Sigmoid colon (tissue), 4 donors: ENCODE measurements at regions not wholly inside any gene's neighbourhood (a gene's known extent, or its start where the extent isn't known, plus 50 kb on each side); places are given as distances from the start of the nearest gene placed in this dataset.

Experiments
- CTCF ChIP-seq, 4 experiments: fragments of 450-650 bp in 3 of 4; fragments of 200-600 bp in 1 of 4; IDR thresholded peaks; one replicate each; pipeline ENCODE4 v1.5.1; 2016 to 2019; ENCODE audit warnings: antibody characterized with exemption in 4 of 4, mild to moderate bottlenecking in 3 of 4, moderate library complexity in 2 of 4
- EP300 ChIP-seq, 4 donors: sonication (generic); formaldehyde crosslinking; IDR thresholded peaks; one replicate each; pipeline ENCODE4 v1.6.1; 2017; ENCODE audit warnings: antibody characterized with exemption in 4 of 4
- POLR2A ChIP-seq, 2 donors: fragments of 450-650 bp; IDR thresholded peaks; one replicate each; pipeline ENCODE4 v1.6.1; 2016; ENCODE audit warnings: antibody characterized with exemption in 2 of 2, mild to moderate bottlenecking in 2 of 2, moderate library complexity in 2 of 2
- POLR2AphosphoS5 ChIP-seq, 4 donors: sonication (generic); formaldehyde crosslinking; IDR thresholded peaks; one replicate each; pipeline ENCODE4 v1.6.1; 2017; ENCODE audit warnings: antibody characterized with exemption in 4 of 4

DNA sequence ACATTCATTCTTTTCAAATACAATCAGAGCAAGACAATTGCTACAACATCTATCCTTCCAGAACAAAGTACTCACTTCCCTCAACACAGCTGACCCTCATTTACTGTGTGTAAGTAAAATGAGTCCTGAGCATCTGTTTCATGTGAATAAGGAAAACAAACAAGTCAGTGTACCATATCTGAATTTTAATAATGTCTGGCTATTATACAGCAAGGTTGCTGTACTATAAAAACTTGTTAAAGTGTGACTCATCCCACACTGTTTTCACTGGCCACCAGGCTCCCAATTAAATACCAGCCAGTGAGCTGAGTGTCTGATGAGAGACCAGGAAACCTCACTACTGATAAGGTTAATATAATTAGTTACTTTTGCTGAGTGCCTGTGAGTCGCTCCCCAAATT is 339.8 kb downstream of the AGTPBP1 start:
- TF ChIP-seq CTCF (IDR thresholded peaks at IDR 0.05) (no peak), EP300 (IDR thresholded peaks at IDR 0.05) (no peak), POLR2A (IDR thresholded peaks at IDR 0.05) (no peak), POLR2AphosphoS5 (IDR thresholded peaks at IDR 0.05) (no peak)
